Stimulated activated CD4-positive, alpha-beta T cell treated with anti-CD3 and anti-CD28 coated beads, Interleukin-1b, Interleukin-23, amount 100 ng/mL, for 24 hours (primary cell): ENCODE measurements at regions not wholly inside any gene's neighbourhood (a gene's known extent, or its start where the extent isn't known, plus 50 kb on each side); places are given as distances from the start of the nearest gene placed in this dataset.

Experiments
- DNase-seq, 4 experiments: peaks; one replicate each; pipeline ENCODE4 v3.0.0-alpha.2; 2020; ENCODE audit warnings: low read depth in 4 of 4, low spot score in 1 of 4

DNA sequence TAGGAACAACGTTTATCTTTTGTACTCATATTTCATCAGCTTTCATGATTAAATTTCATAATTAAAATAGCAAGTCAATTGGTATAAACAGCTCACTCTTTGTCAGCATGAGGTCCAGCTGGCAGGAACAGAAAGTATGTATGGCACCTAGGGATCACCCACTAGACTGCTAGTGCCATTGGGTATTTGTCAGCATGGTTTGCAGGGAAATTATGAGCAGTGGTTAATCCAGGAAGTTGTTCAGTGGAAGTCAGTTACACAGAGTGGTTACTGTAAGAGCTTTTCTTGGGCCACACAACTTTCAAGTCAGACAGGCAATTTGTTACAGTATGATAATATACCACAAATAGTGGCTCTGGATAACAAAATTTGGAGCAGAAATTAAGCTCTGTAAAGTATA lies 340.3 kb upstream of the RGS6 start:
- DNase-seq = no peak

DNA sequence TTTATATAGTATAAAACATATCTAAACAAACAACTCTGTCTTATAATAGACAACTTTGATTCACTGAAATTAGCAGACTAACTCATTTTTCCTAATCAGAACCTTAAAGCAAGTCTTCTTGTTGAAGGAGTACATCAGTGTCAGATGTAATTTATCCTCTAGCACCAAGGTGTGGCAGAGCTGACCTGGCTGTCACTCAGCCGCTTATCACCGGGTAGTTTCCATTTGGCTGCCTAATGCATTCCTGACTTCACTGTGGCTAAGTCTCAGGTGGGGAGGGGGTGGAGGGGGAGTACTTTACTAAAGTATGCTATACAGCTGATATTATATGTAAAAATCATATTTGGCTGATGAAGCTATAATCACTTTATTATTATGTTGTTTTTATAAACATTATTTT lies 339.9 kb upstream of the RGS6 start:
- DNase-seq = no peak

DNA sequence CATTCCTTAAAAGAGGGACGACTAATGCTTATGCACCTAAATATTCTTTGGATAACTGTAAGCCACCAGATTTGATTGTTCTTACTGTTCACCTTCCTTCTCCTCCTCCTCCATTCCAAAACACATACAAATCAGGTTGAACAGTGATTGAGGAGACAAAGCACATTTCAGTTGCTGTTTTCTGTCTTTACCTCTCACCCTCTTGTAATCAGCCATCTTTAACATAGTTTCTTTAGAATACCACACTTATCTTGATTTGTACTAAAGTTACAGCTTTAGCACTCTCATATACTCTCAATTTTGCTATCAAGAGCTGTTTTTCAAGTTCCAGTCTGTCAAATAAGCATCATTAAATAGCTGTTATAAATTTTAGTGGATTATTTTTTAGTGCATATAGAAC lies 338.3 kb upstream of the RGS6 start:
- DNase-seq = no peak

DNA sequence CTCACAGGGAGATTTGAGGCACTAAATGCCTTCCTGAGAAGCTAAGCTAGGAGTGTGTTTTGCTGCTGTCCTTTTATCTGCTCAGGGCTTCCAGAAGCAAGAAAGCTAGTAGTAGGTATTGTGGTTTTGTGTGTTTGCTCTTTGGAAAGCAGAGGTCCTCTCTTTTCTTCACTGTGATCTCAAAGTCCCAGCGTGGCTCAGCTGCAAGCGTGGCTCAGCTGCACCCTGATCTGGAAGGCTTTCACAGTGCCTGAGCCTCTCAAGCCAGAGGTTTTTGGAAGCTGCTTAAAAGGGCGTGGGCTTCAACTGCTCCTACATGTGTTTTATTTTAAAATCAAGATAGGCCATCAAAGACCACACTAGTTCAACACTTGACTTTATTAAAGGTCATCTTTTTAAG lies 337.4 kb upstream of the RGS6 start:
- DNase-seq = no peak

DNA sequence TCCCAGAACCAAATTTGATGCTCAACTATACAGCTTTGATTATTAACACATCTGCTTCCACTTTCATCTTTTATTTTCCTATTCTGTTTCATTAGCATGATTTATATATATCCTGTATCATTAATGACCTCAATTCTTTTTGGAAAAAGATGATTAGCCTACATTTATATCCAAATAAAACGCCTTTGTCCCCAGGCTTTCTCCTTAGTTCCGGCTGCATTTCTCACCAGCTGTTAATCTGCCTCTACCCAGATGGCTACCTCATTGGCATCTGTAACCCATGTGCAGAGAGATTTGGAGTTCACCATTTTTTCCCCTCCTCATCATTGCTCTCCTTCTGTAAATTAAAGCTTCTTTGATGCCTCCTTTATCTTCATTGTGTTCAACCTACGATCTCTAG lies 336.8 kb upstream of the RGS6 start:
- no peak for DNase-seq

DNA sequence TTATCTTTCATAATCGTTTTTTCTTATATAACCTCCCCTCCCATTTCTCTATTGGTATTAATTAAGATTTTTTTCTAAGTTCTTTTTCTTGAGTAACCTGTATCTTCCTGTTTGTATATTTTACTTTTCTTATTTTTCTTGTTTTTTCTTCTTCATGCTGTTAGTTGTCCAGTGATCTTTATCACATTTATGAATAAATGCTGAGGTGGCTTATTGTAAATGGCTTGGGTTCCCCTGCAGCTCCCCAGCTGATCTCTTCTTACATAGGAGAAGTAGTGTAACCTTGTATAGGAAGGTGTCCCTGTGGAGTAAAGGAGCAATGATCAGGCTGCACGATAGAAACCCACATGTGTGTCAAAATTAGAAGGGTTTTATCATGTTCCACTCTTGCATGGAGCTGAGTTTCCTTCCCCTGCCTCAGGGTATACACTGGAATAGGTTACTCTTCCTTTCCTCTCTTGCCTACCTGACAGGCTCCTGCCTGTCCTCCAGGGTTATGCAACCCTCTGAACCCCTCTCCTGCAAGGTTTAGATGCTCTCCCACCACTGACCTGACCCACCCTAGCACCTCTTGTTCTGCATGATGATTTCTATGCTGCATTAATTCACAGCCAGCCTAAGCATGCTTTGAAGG lies 334.8 kb upstream of the RGS6 start:
- DNase-seq = no peak

DNA sequence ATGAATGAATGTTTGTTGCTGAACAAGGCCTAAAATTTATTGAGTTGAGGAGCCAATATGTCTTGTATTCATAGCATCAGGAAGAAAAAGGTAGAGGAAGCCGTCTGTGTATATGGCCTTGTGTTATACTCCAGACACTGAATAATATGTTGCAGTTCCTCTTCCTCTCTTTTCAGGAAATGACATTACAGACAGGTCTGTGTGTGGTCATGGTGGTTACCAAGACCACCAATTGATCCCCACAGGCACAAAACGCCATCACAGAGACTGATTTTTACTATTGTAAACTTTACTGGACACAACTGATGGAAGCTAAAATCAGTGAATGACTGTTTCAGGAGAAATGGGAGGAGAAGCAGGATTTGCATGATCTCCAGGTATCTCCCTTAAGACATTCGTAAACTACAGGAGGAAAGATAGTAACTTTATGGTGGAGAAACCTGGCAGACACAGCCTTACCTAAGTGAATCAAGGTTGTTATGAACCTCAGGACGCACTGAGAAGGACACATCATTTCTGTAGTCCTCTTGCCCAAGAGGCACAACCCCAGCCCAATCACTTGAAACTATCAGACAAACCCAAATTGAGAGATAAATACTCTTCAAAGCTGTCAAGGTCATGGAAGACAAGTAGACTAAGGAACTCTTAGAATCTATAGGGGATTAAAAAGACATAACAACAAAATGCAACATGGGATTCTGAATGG lies 334.1 kb upstream of the RGS6 start:
- no peak for DNase-seq

DNA sequence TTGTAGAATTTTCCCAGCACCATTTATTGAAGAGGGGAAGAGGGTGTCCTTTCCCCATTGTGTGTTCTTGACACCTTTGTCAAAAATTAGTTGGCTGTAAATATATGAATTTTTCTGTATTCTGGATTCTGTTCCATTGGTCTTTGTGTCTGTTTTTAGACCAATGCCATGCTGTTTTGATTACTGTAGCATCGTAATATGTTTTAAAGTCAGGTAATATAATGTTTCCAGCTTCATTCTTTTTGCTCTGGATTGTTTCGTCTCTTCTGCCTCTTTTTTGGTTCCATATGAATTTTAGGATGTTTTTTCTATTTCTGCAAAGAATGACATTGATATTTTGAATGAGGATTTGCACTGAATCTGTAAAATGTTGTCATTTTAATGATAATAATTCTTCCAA lies 331.9 kb upstream of the RGS6 start:
- DNase-seq = no peak

DNA sequence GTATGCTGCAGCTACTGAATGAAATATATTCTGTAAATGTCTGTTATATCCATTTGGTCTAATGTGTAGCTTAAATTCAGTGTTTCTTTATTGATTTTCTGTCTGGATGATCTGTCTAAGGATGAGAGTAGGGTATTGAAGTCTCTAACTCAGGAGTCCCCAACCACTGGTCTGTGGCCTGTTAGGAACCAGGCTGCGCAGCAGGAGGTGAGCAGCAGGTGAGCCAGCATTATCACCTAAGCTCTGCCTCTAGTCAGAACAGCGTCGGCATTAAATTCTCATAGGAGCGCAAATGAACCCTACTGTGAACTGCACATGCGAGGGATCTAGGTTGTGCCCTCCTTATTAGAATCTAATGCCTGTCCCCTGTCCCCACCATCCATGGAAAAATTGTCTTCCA lies 329.7 kb upstream of the RGS6 start:
- no peak for DNase-seq

DNA sequence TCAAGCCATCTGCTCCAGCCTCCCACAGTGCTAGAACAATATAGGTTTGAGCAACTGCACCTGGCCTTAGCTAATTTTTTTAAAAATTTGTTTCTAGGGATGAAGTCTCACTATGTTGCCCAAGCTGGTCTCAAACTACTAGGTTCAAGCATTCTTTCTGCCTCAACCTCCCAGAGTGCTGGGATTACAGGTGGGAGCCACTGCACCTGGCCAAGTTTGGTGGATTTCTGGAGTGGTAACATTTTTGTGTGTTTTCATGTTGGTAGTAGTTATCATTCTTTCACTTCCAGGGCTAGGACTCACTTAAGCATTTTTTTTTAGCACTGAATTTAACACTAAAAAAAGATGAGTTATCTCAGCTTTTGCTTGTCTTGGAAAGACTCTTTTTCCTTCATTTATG lies 328.0 kb upstream of the RGS6 start:
- DNase-seq = no peak

DNA sequence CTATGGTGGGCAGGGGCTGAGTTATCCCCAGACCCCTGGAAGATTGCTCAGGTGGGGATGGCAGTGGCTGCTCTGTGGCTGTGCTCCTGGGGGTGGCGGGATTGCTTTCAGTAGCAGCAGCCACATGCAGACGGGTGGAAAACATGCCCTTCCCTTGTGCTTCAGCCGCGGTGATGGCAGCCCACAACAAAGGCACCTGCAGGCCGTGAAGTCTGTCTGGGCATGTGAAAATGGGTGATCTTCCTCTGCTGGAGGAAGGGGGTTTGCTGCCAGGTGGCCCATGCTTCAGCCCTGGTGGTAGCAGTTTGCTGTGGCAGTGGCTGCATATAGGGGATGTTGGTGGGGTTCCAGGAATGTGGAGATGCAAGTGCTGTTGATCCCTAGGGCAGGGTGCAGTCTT lies 326.2 kb upstream of the RGS6 start:
- DNase-seq = no peak

DNA sequence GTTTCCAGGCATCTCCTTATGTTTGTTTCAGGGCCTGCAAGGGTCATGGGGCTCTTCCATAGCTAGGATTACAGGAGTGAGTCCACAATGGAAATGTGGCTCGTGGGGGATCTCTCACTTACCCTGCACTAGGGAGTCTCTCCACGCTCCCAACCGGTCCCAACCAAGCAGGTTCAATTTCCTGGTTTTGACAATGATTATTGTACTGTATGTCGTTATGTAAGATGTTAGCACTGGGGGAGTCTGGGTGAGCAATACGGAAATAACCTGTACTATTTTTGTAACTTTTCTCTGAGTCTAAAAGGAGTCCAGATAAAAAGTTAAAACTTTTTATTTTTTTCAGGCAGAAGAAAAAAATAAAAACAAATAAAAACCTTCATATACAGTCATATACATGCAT lies 325.7 kb upstream of the RGS6 start:
- DNase-seq = no peak

DNA sequence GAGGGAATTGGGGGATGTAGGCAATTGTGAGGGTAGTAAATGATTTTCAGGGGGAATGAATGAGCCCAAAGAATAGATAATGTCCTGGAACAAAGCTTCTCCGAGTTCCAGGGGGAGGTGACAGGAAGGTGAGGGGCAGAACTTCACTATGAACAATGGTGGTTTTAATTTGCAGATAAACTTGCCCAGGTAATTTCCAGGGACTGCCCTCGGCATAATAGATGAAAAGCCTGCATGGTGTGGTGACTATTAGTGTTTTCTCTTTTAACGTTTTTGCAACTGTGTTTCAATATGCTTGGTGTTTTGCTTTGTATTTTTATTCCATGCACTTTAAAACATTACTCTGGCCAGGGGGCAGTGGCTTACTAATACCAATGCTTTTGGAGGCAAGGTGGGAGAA lies 325.2 kb upstream of the RGS6 start:
- no peak for DNase-seq

DNA sequence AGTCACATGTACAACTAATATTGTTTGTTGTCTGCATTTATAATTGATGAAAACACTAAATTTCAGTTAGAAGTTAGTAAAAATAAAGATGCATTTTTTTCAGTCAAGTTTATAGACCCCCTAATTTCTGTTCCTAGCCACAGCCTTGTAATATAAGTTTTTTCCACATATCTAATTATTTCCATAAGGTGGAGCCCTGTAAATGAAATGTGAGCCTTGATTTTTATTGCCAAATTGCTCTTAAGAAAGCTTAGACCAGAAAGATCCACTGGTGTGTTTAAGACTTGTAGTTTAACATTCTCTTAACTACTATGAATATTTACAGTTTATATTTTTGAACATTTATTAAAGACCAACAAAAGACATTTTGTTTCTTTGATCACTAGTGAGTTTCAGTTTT lies 322.1 kb upstream of the RGS6 start:
- DNase-seq = no peak

DNA sequence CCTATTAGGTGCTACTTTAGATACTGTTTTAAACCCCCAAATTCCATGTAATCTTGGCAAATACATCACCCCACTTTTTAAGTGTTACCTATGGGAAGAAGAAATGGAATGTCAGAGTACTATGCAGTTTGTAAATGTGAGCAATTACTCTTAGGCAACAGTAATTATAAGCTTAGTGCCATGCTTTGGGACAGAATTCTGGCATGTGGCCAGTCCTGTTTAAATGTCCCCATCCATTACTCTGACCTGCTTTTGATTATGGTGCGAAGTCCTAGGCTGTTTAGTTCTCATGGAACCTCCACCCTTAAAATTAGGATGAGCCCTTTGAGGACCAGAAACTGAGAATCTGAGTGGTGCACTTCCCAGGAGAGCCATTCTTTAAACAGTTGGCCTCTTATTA lies 321.4 kb upstream of the RGS6 start:
- no peak for DNase-seq

DNA sequence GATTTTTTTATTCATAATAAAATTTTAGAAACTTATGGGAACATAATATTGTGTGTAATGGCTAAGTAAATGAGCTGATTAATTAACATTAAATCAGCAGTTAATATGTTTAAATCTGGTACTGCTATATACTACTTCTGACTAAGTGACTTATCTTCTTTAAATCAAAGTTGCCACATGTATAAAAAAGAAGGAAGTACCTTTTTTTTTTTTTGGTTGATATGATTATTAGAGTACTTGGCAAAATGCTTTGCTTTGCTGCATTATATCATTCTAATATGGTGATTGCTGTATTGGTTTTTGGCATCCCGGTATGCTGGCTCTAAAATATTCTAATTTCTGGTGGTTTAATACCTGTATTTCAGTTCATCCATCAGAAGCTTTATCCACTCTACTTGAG lies 319.1 kb upstream of the RGS6 start:
- DNase-seq = no peak

DNA sequence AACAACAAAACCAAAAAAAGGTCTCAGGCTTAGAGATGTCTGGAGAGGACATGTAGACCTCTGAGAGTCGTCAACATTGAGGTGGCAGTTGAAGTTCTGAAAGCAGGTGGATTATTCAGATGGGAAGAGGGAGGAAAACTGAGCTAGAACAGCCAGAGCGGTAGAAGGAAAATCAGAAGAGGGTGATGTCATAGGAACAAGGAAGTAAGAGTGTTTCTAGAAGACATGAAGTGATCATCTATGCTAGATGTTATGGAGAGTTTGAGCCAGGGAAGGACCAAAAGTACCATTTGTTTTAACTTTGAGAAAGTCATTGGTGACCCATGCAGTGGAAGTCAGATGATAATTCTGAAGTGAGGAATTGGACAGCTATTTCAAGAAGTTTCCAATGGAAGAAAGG lies 316.2 kb upstream of the RGS6 start:
- no peak for DNase-seq

DNA sequence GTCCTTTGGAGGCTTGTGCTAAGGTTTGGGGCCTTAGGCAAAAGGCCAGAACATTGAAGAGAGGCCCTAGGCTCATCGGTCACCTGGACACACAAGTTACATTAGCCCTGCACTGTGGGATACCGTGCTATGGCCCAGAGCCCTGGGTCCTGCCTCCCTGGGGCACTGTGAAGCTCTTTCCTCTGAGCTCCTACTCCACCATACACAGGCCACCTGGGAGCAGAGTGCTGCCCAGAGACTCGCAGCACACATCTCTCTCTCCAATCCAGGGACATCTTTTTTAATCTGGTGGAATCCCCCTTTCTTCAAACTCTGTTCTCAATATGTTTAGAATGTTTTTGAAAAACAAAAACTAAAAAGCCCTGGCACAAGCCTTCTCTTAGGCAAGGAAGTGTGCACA lies 314.2 kb upstream of the RGS6 start:
- DNase-seq = no peak

DNA sequence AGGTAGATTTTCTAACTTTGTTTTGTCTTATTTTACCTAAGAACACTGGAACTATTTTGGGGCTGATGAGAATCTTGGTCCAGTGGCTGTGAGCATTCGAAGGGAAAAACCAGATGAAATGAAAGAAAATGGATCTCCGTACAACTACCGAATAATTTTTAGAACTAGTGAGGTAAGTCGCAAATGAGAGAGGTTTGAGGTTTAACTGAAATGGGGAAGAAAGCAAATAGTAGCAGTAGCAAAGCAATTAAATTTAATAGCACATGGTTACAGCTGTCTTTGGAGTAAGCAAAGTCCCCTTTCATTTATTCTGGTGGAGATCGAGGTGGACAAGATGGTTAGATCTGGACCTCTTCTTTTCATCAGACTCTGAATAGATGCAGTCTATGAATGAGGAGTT lies 313.5 kb upstream of the RGS6 start:
- DNase-seq = no peak

DNA sequence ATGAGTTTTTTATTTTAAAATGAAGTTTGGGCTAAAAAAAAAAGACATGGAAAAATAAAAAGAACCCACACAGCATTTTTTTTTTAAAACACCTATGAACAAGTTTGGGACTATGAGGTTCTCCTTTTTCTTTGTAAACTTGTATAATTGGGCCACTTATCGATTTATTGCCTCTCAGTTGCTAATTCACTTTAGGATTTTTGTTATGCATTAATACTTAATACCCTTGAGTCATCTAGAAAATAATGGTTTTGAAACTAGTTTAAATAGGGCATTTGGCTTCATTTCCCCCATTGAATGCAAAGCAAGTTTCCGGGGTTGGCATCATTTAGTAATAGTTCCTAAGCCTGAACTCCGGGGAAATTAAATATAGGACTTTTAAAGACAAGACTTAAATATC lies 312.8 kb upstream of the RGS6 start:
- no peak for DNase-seq

DNA sequence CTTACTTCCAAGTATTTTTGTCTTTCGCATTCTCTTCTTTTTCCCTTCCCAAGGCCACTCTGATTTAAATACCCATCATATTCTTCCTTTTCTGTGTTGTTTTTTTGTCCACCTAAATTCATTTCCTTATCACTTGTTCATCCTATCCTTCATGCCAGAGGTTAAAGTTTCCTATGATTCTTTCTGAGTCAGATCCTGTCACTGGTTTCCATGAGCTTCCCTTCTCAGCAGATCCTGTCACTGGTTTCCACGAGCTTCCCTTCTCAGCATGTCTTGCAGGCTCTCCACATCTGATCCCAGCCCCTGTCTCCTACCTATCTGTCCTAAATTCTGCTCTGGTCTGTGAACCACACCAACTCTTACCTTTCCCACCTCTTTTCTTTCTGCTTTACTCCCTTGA lies 311.8 kb upstream of the RGS6 start:
- DNase-seq = no peak

DNA sequence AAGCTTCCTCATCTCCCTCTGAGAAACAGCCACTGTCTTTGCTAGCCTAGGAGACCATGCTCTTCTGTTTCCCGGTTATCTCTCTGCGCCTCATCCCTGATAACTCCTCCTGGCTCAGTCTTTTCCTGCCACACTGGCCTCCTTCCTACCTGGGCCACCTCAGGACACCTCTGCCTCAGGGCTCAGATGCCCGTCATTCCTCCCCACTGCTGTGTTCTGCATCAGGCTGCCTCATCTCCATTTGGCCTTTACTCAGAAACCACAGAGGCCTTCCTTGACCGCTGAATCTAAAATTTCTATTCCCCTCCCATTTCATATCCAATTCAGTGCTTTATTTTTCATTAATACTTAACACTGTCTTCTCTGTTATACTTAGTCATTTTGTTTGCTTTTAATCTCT lies 311.0 kb upstream of the RGS6 start:
- DNase-seq = no peak

DNA sequence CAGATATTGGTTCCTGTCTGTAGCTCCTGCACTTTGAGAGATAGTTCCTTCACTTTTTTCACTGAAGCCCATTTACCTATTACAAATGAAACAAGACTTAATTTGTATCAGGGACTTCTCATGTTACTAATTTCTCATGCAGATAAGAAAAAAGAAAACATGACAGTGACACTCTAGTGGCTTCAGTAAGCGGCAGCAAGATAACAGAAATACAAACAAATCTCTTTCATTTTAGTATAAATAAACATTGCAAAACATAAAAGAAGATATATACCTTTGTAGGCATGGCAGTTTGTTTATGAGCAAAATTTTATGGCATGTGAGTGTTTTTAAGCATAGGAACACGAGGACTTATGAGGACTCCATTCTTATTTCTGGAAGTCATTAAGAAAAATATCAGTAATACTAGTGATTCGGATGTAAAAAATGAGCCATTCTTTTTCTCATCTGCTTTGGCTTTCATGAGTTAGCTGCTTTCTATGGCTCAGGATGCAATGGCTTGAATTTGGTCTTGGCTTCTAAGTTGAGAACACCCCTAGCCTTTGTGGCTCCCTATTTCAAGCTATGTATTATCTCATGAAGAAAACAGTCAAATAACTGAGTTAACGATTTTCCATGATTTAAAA lies 310.1 kb upstream of the RGS6 start:
- DNase-seq = no peak
